ENCODE measurements at regions not wholly inside any gene's neighbourhood (a gene's known extent, or its start where the extent isn't known, plus 50 kb on each side); places are given as distances from the start of the nearest gene placed in this dataset.
A peak's percentile ranks its signal among the peaks of the same experiment; 100 is the strongest.

GRCh38 chrX:39961441-39961840, 136.3 kb downstream of the BCOR start:
- intact Hi-C loops (cut with DNase I) = no loop called here
- WGBS, 2 donors = 75 to 78% methylated on average over 4 of the region's 4 CpGs
- TF ChIP-seq POLR2A (IDR thresholded peaks at IDR 0.05) (no peak), CTCF (IDR thresholded peaks at IDR 0.05) (no peak)

GRCh38 chrX:39965051-39965573, 132.6 kb downstream of the BCOR start:
- TF ChIP-seq POLR2A (IDR thresholded peaks at IDR 0.05) (no peak), CTCF (IDR thresholded peaks at IDR 0.05) (no peak)
- Histone ChIP-seq H3K4me3 (no peak overlapping the region), H3K27ac (no peak overlapping the region), H3K4me1 (peaks cover 0 to 19% (median 3%) of the 10 kb centered on the region in 3 donors), H3K27me3 (no peaks in the 10 kb centered on the region), H3K9me3 (peaks cover 0 to 5% (median 0%) of the 10 kb centered on the region in 3 donors), H3K36me3 (no peaks in the 10 kb centered on the region)
- 20 to 100% methylated on average over 1 of the region's 1 CpG for WGBS, 2 donors
- intact Hi-C loops (cut with DNase I) = no loop called here
- no peak for DNase-seq

More at GRCh38 chrX:39961441-39961840, 136.3 kb downstream of the BCOR start:
- no peak for DNase-seq
- Histone ChIP-seq H3K4me1 (peaks cover 0 to 3% (median under 1%) of the 10 kb centered on the region in 3 donors), H3K4me3 (no peak overlapping the region), H3K27me3 (no peaks in the 10 kb centered on the region), H3K27ac (no peak overlapping the region), H3K9me3 (peaks cover 0 to 5% (median 0%) of the 10 kb centered on the region in 3 donors), H3K36me3 (no peaks in the 10 kb centered on the region)

GRCh38 chrX:39966176-39966575, 131.6 kb downstream of the BCOR start:
- Histone ChIP-seq H3K4me3 (no peak overlapping the region), H3K27ac (no peak overlapping the region), H3K4me1 (peaks cover 0 to 19% (median 3%) of the 10 kb centered on the region in 3 donors), H3K9me3 (peaks cover 0 to 5% (median 0%) of the 10 kb centered on the region in 3 donors), H3K27me3 (no peaks in the 10 kb centered on the region), H3K36me3 (no peaks in the 10 kb centered on the region)
- intact Hi-C loops (cut with DNase I) = no loop called here
- no peak for DNase-seq
- no peak for TF ChIP-seq POLR2A (IDR thresholded peaks at IDR 0.05)
- WGBS, 2 donors = 79 to 83% methylated on average over 8 of the region's 8 CpGs

GRCh38 chrX:39967348-39967747, 130.4 kb downstream of the BCOR start:
- no peak for TF ChIP-seq CTCF (IDR thresholded peaks at IDR 0.05)
- no peak for TF ChIP-seq POLR2A (IDR thresholded peaks at IDR 0.05)
- Histone ChIP-seq H3K27ac (peak overlapping the region in 1 of 4 donors; percentile 54), H3K27me3 (no peaks in the 10 kb centered on the region), H3K4me1 (peaks cover 0 to 19% (median 3%) of the 10 kb centered on the region in 3 donors), H3K9me3 (peaks cover 0 to 14% (median 0%) of the 10 kb centered on the region in 3 donors), H3K36me3 (no peaks in the 10 kb centered on the region), H3K4me3 (no peak overlapping the region)
- DNase-seq = no peak
- 33 to 58% methylated on average over 1 to 4 of the region's 4 CpGs for WGBS, 2 donors
- intact Hi-C loops (cut with DNase I) = no loop called here

GRCh38 chrX:39969099-39969818, 128.5 kb downstream of the BCOR start:
- H3K4me3 ChIP-seq = no peak overlapping the region
- H3K27ac ChIP-seq = peak overlapping the region in 2 of 4 donors; percentile 28 to 39
- no peak for DNase-seq
- no peak for TF ChIP-seq CTCF (IDR thresholded peaks at IDR 0.05)
- TF ChIP-seq POLR2A (IDR thresholded peaks at IDR 0.05) = no peak
- intact Hi-C loops (cut with DNase I) = no loop called here
- H3K36me3 ChIP-seq = no peaks in the 10 kb centered on the region
- no peaks in the 10 kb centered on the region for H3K27me3 ChIP-seq
- H3K9me3 ChIP-seq = peaks cover 0 to 14% (median 0%) of the 10 kb centered on the region in 3 donors
- H3K4me1 ChIP-seq = peaks cover 0 to 19% (median 3%) of the 10 kb centered on the region in 3 donors
- WGBS, 2 donors = 55 to 58% methylated on average over 5 to 6 of the region's 16 CpGs
